ENCODE measurements at regions not wholly inside any gene's neighbourhood (a gene's known extent, or its start where the extent isn't known, plus 50 kb on each side); places are given as distances from the start of the nearest gene placed in this dataset.
"Not testable (repeated sequence)": the region's sequence is repeated elsewhere in the genome, so short reads cannot be mapped to it uniquely, and the experiment has no call there.

- not testable (repeated sequence) for DNase-seq
These were observed 198.0 kb downstream of the MEIS1 start for GRCh38 chr2:66632882-66633281.

GRCh38 chr2:66633631-66634030 is 198.7 kb downstream of the MEIS1 start:
- no peak for DNase-seq

- no peak for DNase-seq
These were observed 199.9 kb downstream of the MEIS1 start for GRCh38 chr2:66634784-66635183.

DNA sequence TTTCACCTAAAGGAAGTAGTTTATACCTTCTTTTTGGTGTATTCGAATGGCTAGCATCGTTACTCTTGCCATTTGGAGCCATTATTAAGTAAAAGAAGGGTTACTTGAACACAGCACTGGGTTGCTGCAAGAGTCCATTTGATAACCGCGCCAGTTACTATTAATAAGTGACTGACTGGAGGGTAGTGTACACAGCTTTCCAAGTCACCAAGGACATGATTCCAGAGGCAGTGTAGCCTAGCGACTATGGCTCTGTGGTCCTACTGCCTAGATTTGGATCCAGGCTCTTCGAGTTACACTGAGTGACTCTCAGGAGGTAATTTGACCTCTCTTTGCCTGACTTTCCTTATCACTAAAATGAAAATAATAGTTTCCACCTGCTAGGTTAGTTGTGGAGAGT is 206.8 kb downstream of the MEIS1 start:
- no peak for DNase-seq

DNA sequence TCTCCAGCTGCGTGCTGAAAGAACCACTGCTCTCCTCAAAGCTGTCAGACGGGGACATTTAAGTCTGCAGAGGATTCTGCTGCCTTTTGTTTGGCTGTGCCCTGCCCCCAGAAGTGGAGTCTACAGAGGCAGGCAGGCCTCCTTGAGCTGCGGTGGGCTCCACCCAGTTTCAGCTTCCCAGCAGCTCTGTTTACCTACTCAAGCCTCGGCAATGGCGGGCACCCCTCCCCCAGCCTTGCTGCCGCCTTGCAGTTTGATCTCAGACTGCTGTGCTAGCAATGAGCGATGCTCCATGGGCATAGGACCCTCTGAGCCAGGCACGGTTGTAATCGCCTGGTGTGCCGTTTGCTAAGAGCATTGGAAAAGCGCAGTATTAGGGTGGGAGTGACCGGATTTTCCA is 213.2 kb downstream of the MEIS1 start:
- not testable (repeated sequence) for DNase-seq

DNA sequence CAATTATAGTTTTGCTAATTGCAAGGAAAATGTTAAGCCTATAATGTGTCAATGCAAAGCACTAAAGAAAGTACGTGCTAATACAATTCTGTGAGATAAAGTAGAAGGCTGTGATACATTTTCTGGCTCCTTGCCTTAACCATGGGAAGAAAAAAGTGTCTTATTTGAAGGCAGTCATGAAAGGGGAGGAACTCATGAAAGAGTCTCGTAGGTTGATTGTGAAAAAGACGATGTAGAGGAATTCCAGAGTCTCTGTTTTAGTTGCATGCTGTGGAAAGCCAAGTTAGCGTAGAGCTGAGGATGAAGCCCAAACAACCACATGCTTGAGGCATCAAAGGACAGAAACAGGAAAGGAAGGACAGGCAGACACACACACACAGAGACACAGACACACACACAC is 214.1 kb downstream of the MEIS1 start:
- DNase-seq, result no peak

DNA sequence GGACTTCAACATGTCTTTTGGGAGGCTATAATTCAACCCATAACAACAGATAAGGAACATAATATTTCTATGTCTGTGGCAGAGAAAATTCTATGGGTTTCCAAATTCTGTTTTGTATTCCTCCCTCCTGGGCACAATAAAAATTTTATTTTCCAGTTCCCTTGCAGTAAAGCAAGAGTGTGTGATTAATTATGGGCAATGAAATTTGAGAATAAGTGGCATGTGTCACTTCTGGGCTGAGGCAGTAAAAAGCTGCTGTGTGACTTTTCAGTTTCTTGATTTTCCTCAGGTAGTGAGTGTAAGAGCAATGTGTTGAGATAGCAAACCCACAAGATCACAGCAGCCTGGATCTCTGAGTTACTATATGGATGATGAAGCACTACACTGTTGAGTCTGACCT is 216.4 kb downstream of the MEIS1 start:
- no peak for DNase-seq

DNA sequence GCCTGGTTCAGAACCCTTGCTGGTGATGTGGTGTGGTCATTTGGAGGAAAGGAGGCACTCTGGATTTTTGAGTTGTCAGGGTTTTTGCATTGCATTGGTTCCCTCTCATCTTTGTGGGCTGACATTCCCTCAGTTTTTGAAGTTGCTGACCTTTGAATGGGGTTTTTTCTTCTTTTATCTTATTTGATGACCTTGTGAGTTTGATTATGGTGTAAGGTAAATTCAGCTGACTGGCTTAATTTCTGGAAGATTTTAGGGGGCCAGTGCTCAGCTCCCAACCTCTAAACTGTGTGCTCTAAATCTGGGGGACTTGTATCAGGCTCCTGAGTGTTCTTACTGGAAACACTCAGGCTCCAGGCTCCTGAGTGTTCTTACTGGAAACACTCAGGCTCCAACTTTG is 225.9 kb downstream of the MEIS1 start:
- DNase-seq, result no peak

DNA sequence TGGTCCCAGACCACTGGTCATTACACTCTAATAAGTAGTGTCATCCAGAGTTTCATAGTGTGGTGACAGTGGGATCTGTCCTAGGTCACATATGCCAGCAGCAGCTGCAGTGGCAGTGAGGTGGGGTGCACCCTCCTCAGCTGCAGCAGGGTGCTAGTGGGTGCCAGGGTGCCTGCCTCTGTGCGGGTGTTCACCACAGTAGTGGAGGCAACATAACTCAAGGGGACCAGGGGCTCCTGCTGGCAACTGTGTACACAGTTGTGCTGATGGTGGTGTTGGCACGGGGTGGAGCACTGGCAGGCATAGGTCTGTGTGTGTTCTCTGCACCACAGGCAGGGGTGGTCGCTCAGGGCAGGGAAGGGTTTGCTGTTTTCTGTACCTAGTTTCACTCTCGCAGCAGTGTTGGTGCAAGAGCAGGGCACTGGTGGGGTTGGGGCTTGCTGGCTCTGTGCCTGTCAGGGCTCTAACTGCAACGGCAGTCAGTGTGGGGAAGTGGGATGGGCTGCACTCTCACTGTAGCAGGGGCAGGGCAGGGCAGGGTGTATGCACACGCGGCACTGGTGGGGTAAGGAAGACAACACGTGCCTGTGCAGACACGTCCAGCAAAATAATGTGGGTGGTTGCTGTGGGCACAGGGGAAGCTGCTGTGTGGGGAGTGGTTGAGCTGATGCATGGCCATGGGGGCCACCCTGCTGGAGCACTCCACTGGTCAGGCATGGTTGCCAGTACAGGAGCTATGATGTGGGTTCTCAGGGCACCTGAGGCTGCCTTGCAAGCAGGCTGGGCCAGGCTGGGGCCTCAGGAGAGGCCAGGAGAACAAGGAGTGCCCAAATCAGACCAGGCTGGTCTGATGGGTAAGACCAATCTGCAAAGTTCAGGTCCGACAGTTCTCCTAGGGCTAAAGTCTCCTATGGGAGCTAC is 226.6 kb downstream of the MEIS1 start:
- no peak for DNase-seq

GRCh38 chr2:66665124-66665984 is 230.4 kb downstream of the MEIS1 start:
- DNase-seq, result no peak

- no peak for DNase-seq
These were observed 232.4 kb downstream of the MEIS1 start for GRCh38 chr2:66667301-66667700.

- no peak for DNase-seq
These were observed 238.4 kb downstream of the MEIS1 start for GRCh38 chr2:66673286-66673685.

GRCh38 chr2:66674087-66674486 is 239.2 kb downstream of the MEIS1 start:
- no peak for DNase-seq

GRCh38 chr2:66675591-66675990 is 240.7 kb downstream of the MEIS1 start:
- no peak for DNase-seq

DNA sequence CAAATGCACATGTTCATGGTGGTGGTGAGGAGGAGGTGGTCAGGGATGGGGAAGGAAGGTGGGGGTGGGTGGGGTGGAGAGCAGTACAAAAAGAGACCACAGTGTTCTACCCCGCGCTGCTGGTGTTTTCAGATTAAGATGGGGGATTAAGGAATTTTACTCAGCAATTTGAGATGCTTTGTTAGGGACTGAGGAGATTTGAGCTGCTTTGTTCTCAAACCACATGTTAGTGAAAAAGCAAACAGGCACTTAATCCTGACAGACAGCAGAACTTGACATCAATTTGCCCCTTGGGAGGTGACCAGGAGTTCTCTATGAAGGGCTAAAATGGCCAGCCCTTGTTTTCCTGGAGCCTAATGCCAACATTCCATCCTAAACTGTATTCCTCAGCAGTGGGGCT is 244.5 kb downstream of the MEIS1 start:
- no peak for DNase-seq

GRCh38 chr2:66682476-66682875 is 247.6 kb downstream of the MEIS1 start:
- no peak for DNase-seq

DNA sequence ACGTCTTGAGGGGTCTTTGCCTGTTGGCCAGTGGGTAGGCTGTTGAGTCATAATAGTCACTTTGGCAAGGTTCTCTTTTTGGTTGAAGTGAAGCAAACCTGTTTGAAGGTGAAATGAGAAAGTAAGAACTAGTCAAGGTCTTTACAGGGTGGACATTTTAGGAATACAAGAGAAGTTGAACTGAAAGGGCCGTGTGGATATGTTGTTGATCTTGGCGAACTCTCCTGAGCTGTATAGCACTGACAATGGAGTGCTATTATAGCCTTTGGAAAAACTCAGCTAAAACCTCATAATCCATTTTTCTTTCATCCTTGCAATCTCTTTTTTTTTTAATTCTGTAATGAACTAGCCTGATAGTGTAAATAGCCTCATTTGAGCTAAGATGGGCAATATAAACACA is 248.1 kb downstream of the MEIS1 start:
- no peak for DNase-seq

GRCh38 chr2:66683599-66683998 is 248.7 kb downstream of the MEIS1 start:
- no peak for DNase-seq

DNA sequence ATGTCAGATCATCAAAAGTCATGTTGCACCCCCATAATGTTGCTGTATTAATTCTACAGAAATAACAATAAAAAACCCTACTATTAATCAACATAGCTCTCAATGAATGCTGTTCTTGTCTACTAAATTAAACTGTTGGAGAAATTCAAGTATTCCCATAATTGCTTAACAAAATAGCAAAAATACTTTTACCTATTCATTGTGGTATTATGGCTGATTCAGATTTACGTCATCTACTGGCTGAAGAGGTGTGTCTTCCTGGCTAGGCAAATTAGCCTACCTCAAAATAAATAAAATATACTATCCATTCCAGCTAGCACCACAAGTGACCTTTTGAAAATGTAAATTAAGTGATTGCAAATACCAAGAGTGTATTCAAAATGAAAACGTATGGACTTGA is 249.4 kb downstream of the MEIS1 start:
- DNase-seq, result no peak

DNA sequence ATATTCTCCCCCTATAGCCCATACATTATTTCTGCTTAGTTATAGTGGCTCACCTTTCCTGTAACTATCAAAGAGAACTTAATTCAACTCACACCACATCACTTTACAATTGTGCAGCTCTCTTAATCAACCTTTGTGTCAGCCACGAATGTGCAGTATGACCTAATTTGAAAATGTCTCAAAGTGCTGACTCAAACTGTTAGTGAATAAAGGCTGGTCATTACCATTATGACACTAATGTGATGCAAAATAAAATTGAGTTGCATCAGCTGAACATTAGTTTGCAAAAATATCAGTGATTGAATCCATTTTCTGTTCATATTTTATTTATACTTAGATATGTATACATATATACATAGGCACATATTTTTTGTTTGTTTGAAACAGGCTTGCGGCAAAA is 251.8 kb downstream of the MEIS1 start:
- DNase-seq, result no peak

DNA sequence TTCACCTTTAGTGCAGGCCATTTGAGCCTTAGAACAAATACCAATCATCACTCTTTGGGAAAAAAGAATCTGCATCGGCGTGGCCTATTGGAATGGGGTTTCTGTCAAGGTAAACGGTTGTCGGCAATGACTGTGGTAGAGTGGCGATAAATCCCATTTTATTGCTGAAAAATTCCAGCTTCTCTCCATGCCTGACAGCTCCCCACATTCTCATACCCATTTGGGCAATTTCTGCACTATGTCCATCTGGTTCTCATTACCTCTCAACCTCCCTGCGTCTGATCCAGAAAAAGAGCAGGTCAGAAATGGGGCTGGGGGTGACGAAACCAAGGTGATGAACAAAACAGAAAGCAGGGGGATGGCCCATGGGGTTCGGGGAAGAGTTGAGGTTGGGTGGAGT is 254.0 kb downstream of the MEIS1 start:
- DNase-seq, result no peak

- DNase-seq, result no peak
These were observed 254.6 kb downstream of the MEIS1 start for GRCh38 chr2:66689456-66690051.
